ENCODE measurements at regions not wholly inside any gene's neighbourhood (a gene's known extent, or its start where the extent isn't known, plus 50 kb on each side); places are given as distances from the start of the nearest gene placed in this dataset.

GRCh38 chr14:71574976-71575375 is 357.3 kb upstream of the RGS6 start:
- TF ChIP-seq CTCF (conservative IDR thresholded peaks at IDR 0.05; ENCODE audit: low read length) (no peak), EZH2phosphoT487 (IDR thresholded peaks at IDR 0.05; ENCODE audit: borderline replicate concordance, low read depth, low read length) (no peak)
- Histone ChIP-seq H3K9me2 (ENCODE audit: insufficient read depth, low read length) (no peaks in the 10 kb centered on the region), H3K4me1 (ENCODE audit: insufficient read depth, low read length, poor library complexity, severe bottlenecking) (peaks cover 21% of the 10 kb centered on the region), H3K4me3 (ENCODE audit: low read depth, low read length, poor library complexity, severe bottlenecking) (no peak overlapping the region), H2AFZ (ENCODE audit: low read length) (no peak overlapping the region), H4K20me1 (ENCODE audit: insufficient read depth, low read length) (no peaks in the 10 kb centered on the region), H3K36me3 (ENCODE audit: insufficient read depth, low read length) (no peaks in the 10 kb centered on the region), H3K9me3 (ENCODE audit: low read length) (no peaks in the 10 kb centered on the region), H3K79me2 (ENCODE audit: insufficient read depth, low read depth, low read length) (no peaks in the 10 kb centered on the region), H3K4me2 (ENCODE audit: low read length) (no peak overlapping the region), H3K27ac (ENCODE audit: low read depth, low read length, poor library complexity, severe bottlenecking) (no peak overlapping the region)
- no peak for DNase-seq (ENCODE audit: low spot score)
- BruUV-seq (replicated peaks) = no TSS peak
- intact Hi-C loops (cut with micrococcal nuclease; ENCODE audit: unreplicated experiment) = no loop called here
- ChIA-PET CTCF (ENCODE audit: unreplicated experiment) (no interaction called here), POLR2A (no interaction called here)

GRCh38 chr14:71576472-71576871 is 355.8 kb upstream of the RGS6 start:
- Histone ChIP-seq H3K4me3 (ENCODE audit: low read depth, low read length, poor library complexity, severe bottlenecking) (no peak overlapping the region), H3K36me3 (ENCODE audit: insufficient read depth, low read length) (no peaks in the 10 kb centered on the region), H3K79me2 (ENCODE audit: insufficient read depth, low read depth, low read length) (no peaks in the 10 kb centered on the region), H2AFZ (ENCODE audit: low read length) (no peak overlapping the region), H3K4me2 (ENCODE audit: low read length) (no peak overlapping the region), H4K20me1 (ENCODE audit: insufficient read depth, low read length) (no peaks in the 10 kb centered on the region), H3K9me3 (ENCODE audit: low read length) (no peaks in the 10 kb centered on the region), H3K9me2 (ENCODE audit: insufficient read depth, low read length) (no peaks in the 10 kb centered on the region), H3K4me1 (ENCODE audit: insufficient read depth, low read length, poor library complexity, severe bottlenecking) (peaks cover 21% of the 10 kb centered on the region), H3K27ac (ENCODE audit: low read depth, low read length, poor library complexity, severe bottlenecking) (no peak overlapping the region)
- intact Hi-C loops (cut with micrococcal nuclease; ENCODE audit: unreplicated experiment) = no loop called here
- no peak for TF ChIP-seq CTCF (conservative IDR thresholded peaks at IDR 0.05; ENCODE audit: low read length)
- no peak for TF ChIP-seq EZH2phosphoT487 (IDR thresholded peaks at IDR 0.05; ENCODE audit: borderline replicate concordance, low read depth, low read length)
- DNase-seq (ENCODE audit: low spot score) = no peak
- ChIA-PET CTCF (ENCODE audit: unreplicated experiment) (interaction anchor here (0.8 kb wide), 1 partner anchor 15 kb away, joined by 3 read pairs; no protein-coding TSS in a partner anchor), POLR2A (interaction anchor here (0.7 to 0.8 kb wide), 2 partner anchors 17 to 702 kb away, joined by 3 to 4 read pairs; no protein-coding TSS in a partner anchor)
- BruUV-seq (replicated peaks) = no TSS peak

GRCh38 chr14:71579331-71579730 is 352.9 kb upstream of the RGS6 start:
- Histone ChIP-seq H4K20me1 (ENCODE audit: insufficient read depth, low read length) (no peaks in the 10 kb centered on the region), H3K79me2 (ENCODE audit: insufficient read depth, low read depth, low read length) (no peaks in the 10 kb centered on the region), H2AFZ (ENCODE audit: low read length) (no peak overlapping the region), H3K4me1 (ENCODE audit: insufficient read depth, low read length, poor library complexity, severe bottlenecking) (peaks cover 9% of the 10 kb centered on the region), H3K4me2 (ENCODE audit: low read length) (no peak overlapping the region), H3K9me3 (ENCODE audit: low read length) (no peaks in the 10 kb centered on the region), H3K9me2 (ENCODE audit: insufficient read depth, low read length) (no peaks in the 10 kb centered on the region), H3K27ac (ENCODE audit: low read depth, low read length, poor library complexity, severe bottlenecking) (no peak overlapping the region), H3K36me3 (ENCODE audit: insufficient read depth, low read length) (no peaks in the 10 kb centered on the region), H3K4me3 (ENCODE audit: low read depth, low read length, poor library complexity, severe bottlenecking) (no peak overlapping the region)
- CTCF ChIA-PET (ENCODE audit: unreplicated experiment) = no interaction called here
- no peak for DNase-seq (ENCODE audit: low spot score)
- POLR2A ChIA-PET = interaction anchor here (0.5 to 2.1 kb wide), 4 partner anchors 9 to 46 kb away, joined by 3 to 11 read pairs (median 3); no protein-coding TSS in a partner anchor
- intact Hi-C loops (cut with micrococcal nuclease; ENCODE audit: unreplicated experiment) = no loop called here
- TF ChIP-seq EZH2phosphoT487 (IDR thresholded peaks at IDR 0.05; ENCODE audit: borderline replicate concordance, low read depth, low read length) = no peak
- TF ChIP-seq CTCF (conservative IDR thresholded peaks at IDR 0.05; ENCODE audit: low read length) = no peak
- no TSS peak for BruUV-seq (replicated peaks)
